IMR-90 (cell line): ENCODE measurements at regions not wholly inside any gene's neighbourhood (a gene's known extent, or its start where the extent isn't known, plus 50 kb on each side); places are given as distances from the start of the nearest gene placed in this dataset.

Experiments
- ATAC-seq: fragments of 200-7000 bp; cut with Tn5 transposase; 2 replicates; pipeline ENCODE4 v1.9.1; 2020; ENCODE audit warnings: low read depth, mild to moderate bottlenecking, moderate library complexity
- BruUV-seq: library from RNA; stranded (reverse); fragments of 400-500 nt; replicated peaks from 2 replicates; lab custom pipeline; 2021; lab: Mats Ljungman, UMichigan
- CTCF ChIA-PET: fragments of 300-600 bp; formaldehyde crosslinking; extraction: SDS; loops from one replicate; lab custom pipeline; 2021; ENCODE audit warnings: antibody characterized with exemption; lab: Yijun Ruan, JAX
- POLR2A ChIA-PET: fragments of 300-600 bp; sonication (Branson Sonifier 250); formaldehyde crosslinking; loops from one replicate; lab custom pipeline; 2022; ENCODE audit warnings: antibody characterized with exemption; ENCODE audit not compliant: unreplicated experiment; lab: Charles Lee
- DNase-seq: peaks from one replicate; pipeline ENCODE4 v3.0.0; 2013
- H2AFZ ChIP-seq: replicated peaks from 2 replicates; pipeline ENCODE3; 2013; ENCODE audit warnings: low read length, mild to moderate bottlenecking; ENCODE audit not compliant: poor library complexity
- H2AK5ac ChIP-seq: 2 replicates; pipeline ENCODE4 v1.6.1; 2013; ENCODE audit warnings: low read depth, low read length, inconsistent platforms
- H2AK9ac ChIP-seq: replicated peaks from 2 replicates; pipeline ENCODE3; 2013; ENCODE audit warnings: mild to moderate bottlenecking, low read depth, low read length, moderate library complexity; ENCODE audit not compliant: poor library complexity
- H2BK120ac ChIP-seq: 2 replicates; pipeline ENCODE4 v1.6.1; 2013; ENCODE audit warnings: low read depth, low read length, inconsistent platforms
- H2BK15ac ChIP-seq: 3 replicates; pipeline ENCODE4 v1.6.1; 2013; ENCODE audit warnings: low read depth, low read length, inconsistent platforms
- H2BK20ac ChIP-seq: 2 replicates; pipeline ENCODE4 v1.6.1; 2013; ENCODE audit warnings: low read depth, mild to moderate bottlenecking, inconsistent platforms, low read length, moderate library complexity
- H2BK5ac ChIP-seq: 2 replicates; pipeline ENCODE4 v1.6.1; 2013; ENCODE audit warnings: mild to moderate bottlenecking, low read depth, low read length, inconsistent platforms; ENCODE audit not compliant: poor library complexity, severe bottlenecking
- H3K14ac ChIP-seq: replicated peaks from 2 replicates; pipeline ENCODE4 v1.6.1; 2013; ENCODE audit warnings: low read depth, low read length, inconsistent platforms
- H3K18ac ChIP-seq: 2 replicates; pipeline ENCODE4 v1.6.1; 2013; ENCODE audit warnings: low read depth, low read length, control low read depth
- H3K23ac ChIP-seq: 2 replicates; pipeline ENCODE4 v1.6.1; 2013; ENCODE audit warnings: low read depth, low read length, inconsistent platforms
- H3K27ac ChIP-seq: 2 replicates; pipeline ENCODE4 v1.5.1; 2013; ENCODE audit warnings: mild to moderate bottlenecking, control low read depth, low read length; ENCODE audit not compliant: insufficient read depth
- H3K27me3 ChIP-seq: 2 replicates; pipeline ENCODE4 v1.6.1; 2013; ENCODE audit warnings: low read length; ENCODE audit not compliant: control insufficient read depth, insufficient read depth
- H3K36me3 ChIP-seq: 2 replicates; pipeline ENCODE4 v1.6.1; 2013; ENCODE audit warnings: low read length, mixed read lengths; ENCODE audit not compliant: control insufficient read depth, insufficient read depth
- H3K4ac ChIP-seq: 2 replicates; pipeline ENCODE4 v1.6.1; 2013; ENCODE audit warnings: low read depth, low read length, inconsistent platforms
- H3K4me1 ChIP-seq: 2 replicates; pipeline ENCODE4 v1.6.1; 2013; ENCODE audit warnings: low read length, mixed read lengths; ENCODE audit not compliant: control insufficient read depth, insufficient read depth
- H3K4me2 ChIP-seq: 2 replicates; pipeline ENCODE4 v1.6.1; 2013; ENCODE audit warnings: low read depth, mild to moderate bottlenecking, control low read depth, low read length, moderate library complexity
- H3K4me3 ChIP-seq: 2 replicates; pipeline ENCODE4 v1.5.1; 2013; ENCODE audit warnings: low read depth, mild to moderate bottlenecking, control low read depth, low read length, moderate library complexity; ENCODE audit not compliant: insufficient read depth
- H3K56ac ChIP-seq: 2 replicates; pipeline ENCODE4 v1.6.1; 2013; ENCODE audit warnings: low read length, inconsistent platforms; ENCODE audit not compliant: insufficient read depth; ENCODE audit errors: extremely low read depth
- H3K79me1 ChIP-seq, 2 experiments: 2 replicates each; pipeline ENCODE4 v1.6.1; 2013; ENCODE audit warnings: low read length in 2 of 2, inconsistent platforms in 1 of 2, low read depth in 1 of 2
- H3K9ac ChIP-seq: 2 replicates; pipeline ENCODE4 v1.6.1; 2013; ENCODE audit warnings: low read depth, low read length, control low read depth
- H3K9me1 ChIP-seq: 2 replicates; pipeline ENCODE4 v1.6.1; 2013; ENCODE audit warnings: low read length, inconsistent platforms; ENCODE audit not compliant: insufficient read depth
- H3K9me3 ChIP-seq: 2 replicates; pipeline ENCODE4 v1.6.1; 2013; ENCODE audit warnings: low read length; ENCODE audit not compliant: control insufficient read depth, insufficient read depth
- H4K20me1 ChIP-seq: 2 replicates; pipeline ENCODE4 v1.6.1; 2013; ENCODE audit warnings: low read length, inconsistent platforms; ENCODE audit not compliant: insufficient read depth
- H4K5ac ChIP-seq: 2 replicates; pipeline ENCODE4 v1.6.1; 2013; ENCODE audit warnings: mild to moderate bottlenecking, low read depth, low read length, control low read depth
- H4K8ac ChIP-seq, 2 experiments: 2 replicates each; pipeline ENCODE4 v1.6.1; 2013; ENCODE audit warnings: low read depth in 2 of 2, low read length in 2 of 2, control low read depth in 1 of 2, inconsistent platforms in 1 of 2
- H4K91ac ChIP-seq: 2 replicates; pipeline ENCODE4 v1.6.1; 2013; ENCODE audit warnings: low read depth, low read length, inconsistent platforms; ENCODE audit not compliant: insufficient read depth
- BHLHE40 ChIP-seq: fragments of 150-350 bp; IDR thresholded peaks from 2 replicates; pipeline ENCODE4 v1.6.1; 2016; ENCODE audit warnings: mild to moderate bottlenecking, low read depth, low read length
- CEBPB ChIP-seq: IDR thresholded peaks from 2 replicates; pipeline ENCODE4 v1.6.1; 2012; ENCODE audit warnings: low read depth, low read length, improper control_type of control experiment
- CHD1 ChIP-seq: IDR thresholded peaks from 2 replicates; pipeline ENCODE4 v1.6.1; 2012; ENCODE audit warnings: low read depth, low read length, improper control_type of control experiment
- ELK1 ChIP-seq: fragments of 150-350 bp; IDR thresholded peaks from 2 replicates; pipeline ENCODE4 v1.6.1; 2016; ENCODE audit warnings: low read depth, mild to moderate bottlenecking, low read length, moderate library complexity, borderline replicate concordance
- FOS ChIP-seq: fragments of 150-350 bp; IDR thresholded peaks from 2 replicates; pipeline ENCODE4 v1.6.1; 2016; ENCODE audit warnings: low read depth, low read length
- MAFK ChIP-seq: IDR thresholded peaks from 2 replicates; pipeline ENCODE4 v1.6.1; 2012; ENCODE audit warnings: low read depth, low read length, improper control_type of control experiment
- MAZ ChIP-seq: IDR thresholded peaks from 2 replicates; pipeline ENCODE4 v1.6.1; 2012; ENCODE audit warnings: low read depth, mild to moderate bottlenecking, low read length, improper control_type of control experiment, moderate library complexity, borderline replicate concordance
- MXI1 ChIP-seq: IDR thresholded peaks from 2 replicates; pipeline ENCODE4 v1.6.1; 2012; ENCODE audit warnings: low read depth, mild to moderate bottlenecking, low read length, moderate library complexity, borderline replicate concordance
- NFE2L2 ChIP-seq: fragments of 150-350 bp; IDR thresholded peaks from 2 replicates; pipeline ENCODE4 v1.6.1; 2016; ENCODE audit warnings: low read depth, mild to moderate bottlenecking, low read length
- POLR2A ChIP-seq: IDR thresholded peaks from 2 replicates; pipeline ENCODE4 v1.6.1; 2012; ENCODE audit warnings: mild to moderate bottlenecking, low read depth, low read length
- RAD21 ChIP-seq: IDR thresholded peaks from 2 replicates; pipeline ENCODE4 v1.6.1; 2012; ENCODE audit warnings: low read length, improper control_type of control experiment
- RCOR1 ChIP-seq: IDR thresholded peaks from 2 replicates; pipeline ENCODE4 v1.6.1; 2012; ENCODE audit warnings: mild to moderate bottlenecking, low read length, improper control_type of control experiment; ENCODE audit not compliant: insufficient replicate concordance
- RFX5 ChIP-seq: IDR thresholded peaks from 2 replicates; pipeline ENCODE4 v1.8.0; 2012; ENCODE audit warnings: low read depth, mild to moderate bottlenecking, low read length, moderate library complexity
- SMC3 ChIP-seq: fragments of 150-350 bp; IDR thresholded peaks from 2 replicates; pipeline ENCODE4 v1.6.1; 2016; ENCODE audit warnings: low read depth, mild to moderate bottlenecking, antibody characterized with exemption, low read length, moderate library complexity
- USF2 ChIP-seq: fragments of 150-350 bp; IDR thresholded peaks from 2 replicates; pipeline ENCODE4 v1.6.1; 2017; ENCODE audit warnings: mild to moderate bottlenecking, antibody characterized with exemption, low read length, low read depth
- WGBS, 2 experiments: methylation state at CpG; one replicate each; pipeline versions ENCODE4 v1.1.5 to v1.1.7; 2013; ENCODE audit warnings: missing lambda C conversion rate in 2 of 2; ENCODE audit not compliant: insufficient read length in 1 of 2; ENCODE audit errors: extremely low coverage in 2 of 2; 5-methylcytosine and 5-hydroxymethylcytosine counted together
- dilution Hi-C: fragments of 300-500 bp; cut with HindIII; formaldehyde crosslinking; loops from one replicate; pipeline ENCODE4 v1.14.3; 2018; ENCODE audit warnings: low sequenced_read_pairs; ENCODE audit not compliant: unreplicated experiment
- in situ Hi-C: fragments of 300-500 bp; cut with MboI; formaldehyde crosslinking; loops from 3 replicates; pipeline ENCODE4 v1.14.3; 2019; ENCODE audit warnings: low sequenced_read_pairs, inconsistent platforms, mixed read lengths
- intact Hi-C: fragments of 100-400 bp; cut with micrococcal nuclease; formaldehyde crosslinking; loops from 2 replicates; pipeline ENCODE4 v1.10.0; 2022
- TF ChIP-seq, protein P1 (sequence below): conservative IDR thresholded peaks from 2 replicates; pipeline ENCODE4 v1.5.1; 2012; ENCODE audit warnings: mild to moderate bottlenecking, low read depth, low read length, improper control_type of control experiment

- Histone ChIP-seq H2BK20ac (no peak overlapping the region), H4K20me1 (no peaks in the 10 kb centered on the region), H4K8ac (no peak overlapping the region), H4K5ac (no peak overlapping the region), H3K4me1 (no peaks in the 10 kb centered on the region), H4K91ac (no peak overlapping the region), H3K9me1 (no peaks in the 10 kb centered on the region), H3K9me3 (peaks cover 7% of the 10 kb centered on the region), H3K79me1 (no peaks in the 10 kb centered on the region), H2BK15ac (no peak overlapping the region), H3K14ac (no peak overlapping the region), H3K18ac (no peak overlapping the region), H3K36me3 (no peaks in the 10 kb centered on the region), H2AK5ac (no peak overlapping the region), H3K27me3 (no peaks in the 10 kb centered on the region), H3K4me2 (no peak overlapping the region), H2AK9ac (no peak overlapping the region), H3K23ac (no peak overlapping the region), H3K4ac (no peak overlapping the region), H2AFZ (no peak overlapping the region), H3K56ac (no peak overlapping the region), H2BK120ac (no peak overlapping the region), H2BK5ac (no peak overlapping the region), H3K4me3 (no peak overlapping the region), H3K27ac (no peak overlapping the region), H3K9ac (no peak overlapping the region)
- no TSS peak for BruUV-seq
- no peak for DNase-seq
- intact Hi-C loops (no loop called here), in situ Hi-C loops (no loop called here), dilution Hi-C loops (no loop called here)
- ChIA-PET POLR2A (no interaction called here), CTCF (no interaction called here)
- TF ChIP-seq POLR2A, result no peak
- no peak for TF ChIP-seq FOS
- TF ChIP-seq CEBPB, result no peak
- TF ChIP-seq MAZ, result no peak
- no peak for TF ChIP-seq RCOR1
- TF ChIP-seq BHLHE40, result no peak
- TF ChIP-seq, protein P1, sequence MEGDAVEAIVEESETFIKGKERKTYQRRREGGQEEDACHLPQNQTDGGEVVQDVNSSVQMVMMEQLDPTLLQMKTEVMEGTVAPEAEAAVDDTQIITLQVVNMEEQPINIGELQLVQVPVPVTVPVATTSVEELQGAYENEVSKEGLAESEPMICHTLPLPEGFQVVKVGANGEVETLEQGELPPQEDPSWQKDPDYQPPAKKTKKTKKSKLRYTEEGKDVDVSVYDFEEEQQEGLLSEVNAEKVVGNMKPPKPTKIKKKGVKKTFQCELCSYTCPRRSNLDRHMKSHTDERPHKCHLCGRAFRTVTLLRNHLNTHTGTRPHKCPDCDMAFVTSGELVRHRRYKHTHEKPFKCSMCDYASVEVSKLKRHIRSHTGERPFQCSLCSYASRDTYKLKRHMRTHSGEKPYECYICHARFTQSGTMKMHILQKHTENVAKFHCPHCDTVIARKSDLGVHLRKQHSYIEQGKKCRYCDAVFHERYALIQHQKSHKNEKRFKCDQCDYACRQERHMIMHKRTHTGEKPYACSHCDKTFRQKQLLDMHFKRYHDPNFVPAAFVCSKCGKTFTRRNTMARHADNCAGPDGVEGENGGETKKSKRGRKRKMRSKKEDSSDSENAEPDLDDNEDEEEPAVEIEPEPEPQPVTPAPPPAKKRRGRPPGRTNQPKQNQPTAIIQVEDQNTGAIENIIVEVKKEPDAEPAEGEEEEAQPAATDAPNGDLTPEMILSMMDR, result no peak
- no peak for TF ChIP-seq ELK1
- no peak for TF ChIP-seq RAD21
- no peak for TF ChIP-seq MXI1
- TF ChIP-seq USF2, result no peak
- no peak for TF ChIP-seq RFX5
- TF ChIP-seq MAFK, result no peak
- TF ChIP-seq NFE2L2, result no peak
- no peak for TF ChIP-seq CHD1
- TF ChIP-seq SMC3, result no peak
- no CpG with 5 or more reads among the region's 4 CpGs for WGBS, 2 experiments
- no peak for ATAC-seq
Observed at GRCh38 chr4:14069886-14070285, 442.4 kb upstream of the BOD1L1 start.
